ENCODE measurements at regions not wholly inside any gene's neighbourhood (a gene's known extent, or its start where the extent isn't known, plus 50 kb on each side); places are given as distances from the start of the nearest gene placed in this dataset.

DNA sequence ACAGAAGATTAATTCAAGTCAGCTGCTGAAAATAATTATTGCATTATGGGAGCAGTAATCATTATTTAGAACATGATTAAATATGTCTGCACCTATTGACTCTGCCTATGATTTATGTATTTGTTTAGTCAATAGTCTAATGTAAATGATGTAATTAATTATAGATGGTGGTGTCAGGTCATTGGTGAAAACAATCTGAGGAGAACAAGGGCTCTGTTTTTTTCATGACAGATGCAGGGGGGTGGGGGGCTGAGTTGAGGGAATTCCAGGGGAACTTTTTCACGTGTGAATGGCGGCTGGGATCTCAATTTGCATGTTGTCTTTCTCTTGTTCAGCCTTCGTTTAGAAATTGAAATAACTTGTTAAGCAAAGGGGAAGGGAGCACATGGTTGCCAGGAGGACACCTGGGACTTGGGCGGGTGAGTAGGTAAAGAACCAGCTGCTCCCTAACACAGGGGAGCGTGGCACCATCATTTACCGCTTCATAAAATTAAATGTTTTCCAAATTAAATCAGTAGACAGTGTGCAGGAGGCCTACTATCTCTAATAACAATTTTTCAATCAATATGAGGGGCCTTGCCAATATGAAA is 65.4 kb downstream of the NKX6-1 start:
- Mint-ChIP-seq H3K27ac (ENCODE audit: unreplicated experiment) (no peak overlapping the region), H3K36me3 (ENCODE audit: insufficient read depth, unreplicated experiment) (no peaks in the 10 kb centered on the region), H3K9me3 (ENCODE audit: low read depth, unreplicated experiment) (no peaks in the 10 kb centered on the region), H3K4me3 (ENCODE audit: low read depth, unreplicated experiment) (no peak overlapping the region), H3K4me1 (ENCODE audit: low read depth, unreplicated experiment) (peaks cover 8% of the 10 kb centered on the region), H3K27me3 (ENCODE audit: unreplicated experiment) (peaks cover 28% of the 10 kb centered on the region)
- intact Hi-C loops (cut with micrococcal nuclease; ENCODE audit: unreplicated experiment): no loop called here
- CTCF ChIA-PET: no interaction called here
- TF ChIP-seq, protein P1, sequence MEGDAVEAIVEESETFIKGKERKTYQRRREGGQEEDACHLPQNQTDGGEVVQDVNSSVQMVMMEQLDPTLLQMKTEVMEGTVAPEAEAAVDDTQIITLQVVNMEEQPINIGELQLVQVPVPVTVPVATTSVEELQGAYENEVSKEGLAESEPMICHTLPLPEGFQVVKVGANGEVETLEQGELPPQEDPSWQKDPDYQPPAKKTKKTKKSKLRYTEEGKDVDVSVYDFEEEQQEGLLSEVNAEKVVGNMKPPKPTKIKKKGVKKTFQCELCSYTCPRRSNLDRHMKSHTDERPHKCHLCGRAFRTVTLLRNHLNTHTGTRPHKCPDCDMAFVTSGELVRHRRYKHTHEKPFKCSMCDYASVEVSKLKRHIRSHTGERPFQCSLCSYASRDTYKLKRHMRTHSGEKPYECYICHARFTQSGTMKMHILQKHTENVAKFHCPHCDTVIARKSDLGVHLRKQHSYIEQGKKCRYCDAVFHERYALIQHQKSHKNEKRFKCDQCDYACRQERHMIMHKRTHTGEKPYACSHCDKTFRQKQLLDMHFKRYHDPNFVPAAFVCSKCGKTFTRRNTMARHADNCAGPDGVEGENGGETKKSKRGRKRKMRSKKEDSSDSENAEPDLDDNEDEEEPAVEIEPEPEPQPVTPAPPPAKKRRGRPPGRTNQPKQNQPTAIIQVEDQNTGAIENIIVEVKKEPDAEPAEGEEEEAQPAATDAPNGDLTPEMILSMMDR (IDR thresholded peaks at IDR 0.05; ENCODE audit: unreplicated experiment): no peak
- DNase-seq: no peak
- no TSS peak for BruUV-seq (replicated peaks)

DNA sequence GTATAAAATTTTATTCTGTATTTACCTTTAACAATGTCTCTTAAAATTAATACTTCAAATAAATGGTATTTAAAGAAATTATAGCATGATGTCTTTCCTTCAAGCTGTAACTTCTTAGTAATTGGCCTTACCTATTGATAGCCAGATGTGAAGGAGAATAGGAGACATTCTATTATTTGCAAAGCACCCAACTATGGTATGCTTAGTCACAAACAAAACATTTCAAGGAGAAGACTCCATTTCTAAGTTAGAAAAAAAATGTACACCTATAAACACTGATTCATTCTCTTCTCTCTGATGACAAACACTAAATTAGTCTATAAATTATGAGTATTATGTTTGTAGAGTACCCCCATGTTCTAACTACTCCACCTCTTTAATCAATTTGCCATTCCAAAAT is 66.4 kb downstream of the NKX6-1 start:
- TF ChIP-seq, protein P1 (IDR thresholded peaks at IDR 0.05; ENCODE audit: unreplicated experiment): no peak
- DNase-seq: no peak
- intact Hi-C loops (cut with micrococcal nuclease; ENCODE audit: unreplicated experiment): no loop called here
- BruUV-seq (replicated peaks): no TSS peak
- H3K36me3 Mint-ChIP-seq (ENCODE audit: insufficient read depth, unreplicated experiment): no peaks in the 10 kb centered on the region
- peaks cover 8% of the 10 kb centered on the region for H3K4me1 Mint-ChIP-seq (ENCODE audit: low read depth, unreplicated experiment)
- peaks cover 28% of the 10 kb centered on the region for H3K27me3 Mint-ChIP-seq (ENCODE audit: unreplicated experiment)
- no peaks in the 10 kb centered on the region for H3K9me3 Mint-ChIP-seq (ENCODE audit: low read depth, unreplicated experiment)
- H3K27ac Mint-ChIP-seq (ENCODE audit: unreplicated experiment): no peak overlapping the region
- CTCF ChIA-PET: no interaction called here
- H3K4me3 Mint-ChIP-seq (ENCODE audit: low read depth, unreplicated experiment): no peak overlapping the region

DNA sequence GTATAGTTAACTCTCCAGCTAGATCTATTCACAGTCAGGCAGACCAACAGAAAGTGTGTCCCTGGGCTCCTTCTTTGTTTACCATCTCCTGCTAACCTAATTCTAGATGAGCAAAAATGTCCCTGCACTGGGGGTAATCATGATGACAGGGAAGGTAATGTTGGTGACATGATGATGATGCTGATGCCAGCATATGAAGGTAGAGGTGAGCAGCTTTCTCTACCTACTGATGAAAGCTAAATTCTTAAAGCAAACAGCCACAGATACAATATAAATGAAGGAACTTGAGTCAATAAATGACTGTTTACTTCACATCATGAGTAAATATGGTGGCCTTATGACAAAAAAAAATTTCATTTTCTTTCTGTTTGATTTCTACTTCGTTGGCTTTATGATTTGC is 78.5 kb downstream of the NKX6-1 start:
- no TSS peak for BruUV-seq (replicated peaks)
- Mint-ChIP-seq H3K27ac (ENCODE audit: unreplicated experiment) (no peak overlapping the region), H3K4me1 (ENCODE audit: low read depth, unreplicated experiment) (no peaks in the 10 kb centered on the region), H3K27me3 (ENCODE audit: unreplicated experiment) (peaks cover 28% of the 10 kb centered on the region), H3K9me3 (ENCODE audit: low read depth, unreplicated experiment) (no peaks in the 10 kb centered on the region), H3K4me3 (ENCODE audit: low read depth, unreplicated experiment) (no peak overlapping the region), H3K36me3 (ENCODE audit: insufficient read depth, unreplicated experiment) (no peaks in the 10 kb centered on the region)
- intact Hi-C loops (cut with micrococcal nuclease; ENCODE audit: unreplicated experiment): no loop called here
- TF ChIP-seq, protein P1 (IDR thresholded peaks at IDR 0.05; ENCODE audit: unreplicated experiment): no peak
- DNase-seq: no peak
- CTCF ChIA-PET: no interaction called here

DNA sequence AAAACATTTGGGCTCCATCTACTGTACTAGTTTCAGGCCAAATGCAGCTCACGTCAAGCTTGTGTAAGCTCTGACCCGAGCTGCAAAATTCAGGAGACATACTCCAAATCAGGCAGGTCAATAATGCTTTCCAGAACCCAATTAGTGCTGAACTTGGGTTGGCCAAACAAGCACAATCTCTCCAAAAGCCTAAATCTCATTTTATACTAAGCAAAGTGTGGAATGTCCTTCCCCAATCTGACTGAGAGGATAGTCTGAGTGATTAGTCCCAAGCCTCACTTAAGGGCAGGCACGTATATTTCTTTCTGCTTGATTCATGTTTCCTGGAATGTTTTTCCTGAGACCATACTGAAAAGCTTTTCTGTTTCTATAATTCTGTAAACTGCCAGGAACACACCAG is 79.9 kb downstream of the NKX6-1 start:
- intact Hi-C loops (cut with micrococcal nuclease; ENCODE audit: unreplicated experiment): no loop called here
- Mint-ChIP-seq H3K36me3 (ENCODE audit: insufficient read depth, unreplicated experiment) (no peaks in the 10 kb centered on the region), H3K4me3 (ENCODE audit: low read depth, unreplicated experiment) (no peak overlapping the region), H3K4me1 (ENCODE audit: low read depth, unreplicated experiment) (no peaks in the 10 kb centered on the region), H3K27ac (ENCODE audit: unreplicated experiment) (no peak overlapping the region), H3K9me3 (ENCODE audit: low read depth, unreplicated experiment) (no peaks in the 10 kb centered on the region), H3K27me3 (ENCODE audit: unreplicated experiment) (peaks cover 28% of the 10 kb centered on the region)
- BruUV-seq (replicated peaks): no TSS peak
- CTCF ChIA-PET: no interaction called here
- no peak for DNase-seq
- TF ChIP-seq, protein P1 (IDR thresholded peaks at IDR 0.05; ENCODE audit: unreplicated experiment): no peak
